Memory B cell (primary cell): ENCODE measurements at regions not wholly inside any gene's neighbourhood (a gene's known extent, or its start where the extent isn't known, plus 50 kb on each side); places are given as distances from the start of the nearest gene placed in this dataset.

Experiments
- ATAC-seq: fragments of 150-1000 bp; cut with Tn5 transposase; 2 replicates; pipeline ENCODE4 v1.10.0; 2021; ENCODE audit warnings: low read depth, mild to moderate bottlenecking, moderate library complexity
- DNase-seq, 2 donors: peaks; one replicate each; pipeline ENCODE4 v3.0.0; 2022; ENCODE audit warnings: low spot score in 2 of 2
- H3K27ac Mint-ChIP-seq: one replicate; pipeline ENCODE4 v1.8.0; 2022; ENCODE audit warnings: mild to moderate bottlenecking, moderate library complexity, mixed read lengths
- H3K27me3 Mint-ChIP-seq: one replicate; pipeline ENCODE4 v1.8.0; 2022; ENCODE audit warnings: mixed read lengths
- H3K36me3 Mint-ChIP-seq: one replicate; pipeline ENCODE4 v1.8.0; 2022; ENCODE audit warnings: mild to moderate bottlenecking, mixed read lengths
- H3K4me1 Mint-ChIP-seq: one replicate; pipeline ENCODE4 v1.8.0; 2022; ENCODE audit warnings: mixed read lengths
- H3K4me3 Mint-ChIP-seq: one replicate; pipeline ENCODE4 v1.8.0; 2022; ENCODE audit warnings: mild to moderate bottlenecking, moderate library complexity, mixed read lengths
- H3K9me3 Mint-ChIP-seq: one replicate; pipeline ENCODE4 v1.8.0; 2022; ENCODE audit warnings: mixed read lengths

- Mint-ChIP-seq H3K27me3 (no peaks in the 10 kb centered on the region), H3K36me3 (no peaks in the 10 kb centered on the region), H3K27ac (no peak overlapping the region), H3K9me3 (peaks cover 2% of the 10 kb centered on the region), H3K4me3 (no peak overlapping the region), H3K4me1 (no peaks in the 10 kb centered on the region)
- DNase-seq: no peak
- ATAC-seq: no peak
Measured at GRCh38 chr1:82323144-82323841, 522.6 kb downstream of the ADGRL2 start.

GRCh38 chr1:82321794-82322193, 521.1 kb downstream of the ADGRL2 start:
- Mint-ChIP-seq H3K9me3 (peaks cover 2% of the 10 kb centered on the region), H3K4me1 (no peaks in the 10 kb centered on the region), H3K36me3 (no peaks in the 10 kb centered on the region), H3K27me3 (no peaks in the 10 kb centered on the region), H3K4me3 (no peak overlapping the region), H3K27ac (no peak overlapping the region)
- ATAC-seq (no peak), DNase-seq (no peak)

DNA sequence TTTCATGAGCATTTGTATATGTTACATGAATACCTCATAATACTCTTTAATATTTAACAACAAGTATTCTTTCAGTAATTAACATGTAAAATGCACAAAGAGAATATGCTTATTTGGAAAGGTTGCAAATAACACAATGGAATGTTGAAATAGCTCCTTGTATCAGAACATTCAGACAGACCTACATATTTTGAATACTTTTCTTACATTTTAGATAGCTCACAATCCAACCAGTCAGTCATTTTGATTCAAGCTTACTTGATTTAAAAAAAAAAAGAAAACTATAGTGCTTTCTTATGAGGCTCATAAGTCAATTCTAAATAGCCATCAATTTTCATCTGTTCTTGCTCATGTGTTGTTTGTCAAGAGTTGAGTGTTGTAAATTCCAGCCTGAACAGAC, 518.8 kb downstream of the ADGRL2 start:
- ATAC-seq: no peak

DNA sequence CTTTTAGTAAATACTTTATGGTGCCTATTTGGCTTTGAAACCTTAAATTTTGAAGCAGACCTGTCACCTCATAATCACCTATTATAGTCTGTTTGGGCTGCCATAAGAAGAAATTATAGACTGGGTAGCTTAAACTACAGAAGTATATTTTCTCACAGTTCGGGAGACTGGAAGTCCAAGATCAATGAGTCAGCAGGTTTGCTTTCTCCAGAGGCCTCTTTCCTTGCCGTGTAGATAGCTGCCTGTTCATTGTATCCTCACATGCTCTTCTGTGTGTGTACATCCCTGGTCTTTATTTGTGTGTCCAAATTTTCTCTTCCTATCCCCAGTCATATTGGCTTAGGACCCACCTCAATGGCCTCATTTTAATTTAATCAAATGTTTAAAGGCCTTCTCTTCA, 518.2 kb downstream of the ADGRL2 start:
- H3K4me3 Mint-ChIP-seq: no peak overlapping the region
- H3K27me3 Mint-ChIP-seq: no peaks in the 10 kb centered on the region
- no peaks in the 10 kb centered on the region for H3K4me1 Mint-ChIP-seq
- H3K27ac Mint-ChIP-seq: no peak overlapping the region
- no peaks in the 10 kb centered on the region for H3K9me3 Mint-ChIP-seq
- H3K36me3 Mint-ChIP-seq: no peaks in the 10 kb centered on the region
- ATAC-seq (no peak), DNase-seq (no peak)

More for the DNA sequence above, 518.8 kb downstream of the ADGRL2 start:
- H3K27me3 Mint-ChIP-seq: no peaks in the 10 kb centered on the region
- no peaks in the 10 kb centered on the region for H3K4me1 Mint-ChIP-seq
- no peak overlapping the region for H3K4me3 Mint-ChIP-seq
- no peaks in the 10 kb centered on the region for H3K9me3 Mint-ChIP-seq
- H3K27ac Mint-ChIP-seq: no peak overlapping the region
- no peak for DNase-seq
- no peaks in the 10 kb centered on the region for H3K36me3 Mint-ChIP-seq

- H3K27ac Mint-ChIP-seq: no peak overlapping the region
- H3K4me3 Mint-ChIP-seq: no peak overlapping the region
- no peaks in the 10 kb centered on the region for H3K27me3 Mint-ChIP-seq
- no peaks in the 10 kb centered on the region for H3K4me1 Mint-ChIP-seq
- H3K9me3 Mint-ChIP-seq: no peaks in the 10 kb centered on the region
- no peaks in the 10 kb centered on the region for H3K36me3 Mint-ChIP-seq
- ATAC-seq: no peak
- no peak for DNase-seq
Measured at GRCh38 chr1:82318265-82318664, 517.5 kb downstream of the ADGRL2 start.

- Mint-ChIP-seq H3K27me3 (no peaks in the 10 kb centered on the region), H3K4me3 (no peak overlapping the region), H3K27ac (no peak overlapping the region), H3K36me3 (no peaks in the 10 kb centered on the region), H3K9me3 (no peaks in the 10 kb centered on the region), H3K4me1 (no peaks in the 10 kb centered on the region)
- DNase-seq: no peak
- no peak for ATAC-seq
Measured at GRCh38 chr1:82317671-82318070, 516.9 kb downstream of the ADGRL2 start.

DNA sequence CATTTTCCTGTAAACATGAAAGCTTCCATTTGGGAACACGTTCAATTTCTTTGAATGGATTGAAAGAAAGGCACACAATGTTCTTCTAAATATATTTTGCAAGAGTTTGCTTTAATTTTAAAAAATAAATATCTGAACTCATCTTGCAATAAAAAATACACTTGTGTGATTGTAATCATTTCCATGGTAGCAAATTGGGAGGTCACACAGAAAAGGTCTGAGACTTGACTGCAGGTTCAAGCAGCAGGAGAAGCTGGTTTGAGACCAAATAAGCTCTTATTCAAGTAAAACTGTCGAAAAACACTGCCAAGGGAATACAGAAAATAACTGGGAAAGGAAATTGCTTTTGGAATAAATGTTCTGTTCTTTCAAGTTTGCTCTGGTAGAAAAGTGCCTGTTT, 498.9 kb downstream of the ADGRL2 start:
- DNase-seq (no peak), ATAC-seq (no peak)
- Mint-ChIP-seq H3K27ac (no peak overlapping the region), H3K4me3 (no peak overlapping the region), H3K27me3 (no peaks in the 10 kb centered on the region), H3K9me3 (peaks cover 1% of the 10 kb centered on the region), H3K4me1 (no peaks in the 10 kb centered on the region), H3K36me3 (no peaks in the 10 kb centered on the region)

DNA sequence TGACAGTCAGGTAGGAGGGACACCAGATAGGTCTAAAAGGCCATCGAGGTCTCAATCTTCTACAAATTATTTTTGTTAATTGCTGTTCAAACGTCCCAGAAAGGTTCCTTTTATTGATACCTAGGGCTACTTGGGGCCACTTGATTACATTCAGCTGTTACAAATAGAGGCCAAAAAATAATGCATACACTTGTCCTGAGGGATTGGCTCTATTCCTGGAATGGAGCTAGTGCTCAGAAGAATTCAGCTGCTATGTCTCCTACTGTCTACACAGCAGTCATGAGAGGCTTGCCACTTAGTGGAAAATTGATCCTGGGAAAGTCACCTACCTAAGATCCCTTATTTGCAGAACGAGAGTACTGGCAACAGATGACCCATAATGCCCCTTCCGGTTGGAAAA, 498.3 kb downstream of the ADGRL2 start:
- no peak for ATAC-seq
- H3K9me3 Mint-ChIP-seq: peaks cover 4% of the 10 kb centered on the region
- H3K4me1 Mint-ChIP-seq: no peaks in the 10 kb centered on the region
- H3K4me3 Mint-ChIP-seq: no peak overlapping the region
- no peaks in the 10 kb centered on the region for H3K36me3 Mint-ChIP-seq
- DNase-seq: no peak
- H3K27me3 Mint-ChIP-seq: no peaks in the 10 kb centered on the region
- H3K27ac Mint-ChIP-seq: no peak overlapping the region

- Mint-ChIP-seq H3K27me3 (no peaks in the 10 kb centered on the region), H3K9me3 (peaks cover 4% of the 10 kb centered on the region), H3K4me1 (no peaks in the 10 kb centered on the region), H3K27ac (no peak overlapping the region), H3K4me3 (no peak overlapping the region), H3K36me3 (no peaks in the 10 kb centered on the region)
- no peak for ATAC-seq
- DNase-seq: no peak
Measured at GRCh38 chr1:82297139-82297896, 496.6 kb downstream of the ADGRL2 start.

- no peak overlapping the region for H3K27ac Mint-ChIP-seq
- H3K4me1 Mint-ChIP-seq: no peaks in the 10 kb centered on the region
- H3K36me3 Mint-ChIP-seq: no peaks in the 10 kb centered on the region
- peaks cover 2% of the 10 kb centered on the region for H3K9me3 Mint-ChIP-seq
- H3K27me3 Mint-ChIP-seq: no peaks in the 10 kb centered on the region
- ATAC-seq (no peak), DNase-seq (no peak)
- H3K4me3 Mint-ChIP-seq: no peak overlapping the region
Measured at GRCh38 chr1:82287556-82287955, 486.8 kb downstream of the ADGRL2 start.

DNA sequence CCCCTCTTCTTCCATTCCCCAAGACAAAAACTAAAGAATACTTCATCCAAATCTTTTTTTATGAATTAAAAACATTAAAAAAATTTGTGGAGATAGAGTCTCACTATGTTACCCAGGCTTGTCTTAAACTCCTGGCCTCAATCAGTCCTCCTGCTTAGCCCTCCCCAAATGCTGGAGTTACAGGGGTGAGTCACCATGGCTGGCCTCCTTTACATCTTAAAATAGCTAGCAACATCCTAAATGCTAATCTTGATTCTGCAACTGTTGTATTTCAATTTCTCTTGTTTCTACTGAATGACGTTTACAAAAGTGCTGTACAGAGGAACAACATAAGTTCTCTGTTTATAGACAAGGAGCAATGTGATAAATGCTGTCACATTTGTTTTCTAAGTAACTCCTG, 483.5 kb downstream of the ADGRL2 start:
- H3K27me3 Mint-ChIP-seq: no peaks in the 10 kb centered on the region
- no peaks in the 10 kb centered on the region for H3K36me3 Mint-ChIP-seq
- DNase-seq (no peak), ATAC-seq (no peak)
- H3K9me3 Mint-ChIP-seq: peaks cover 5% of the 10 kb centered on the region
- no peaks in the 10 kb centered on the region for H3K4me1 Mint-ChIP-seq
- no peak overlapping the region for H3K4me3 Mint-ChIP-seq
- no peak overlapping the region for H3K27ac Mint-ChIP-seq

- Mint-ChIP-seq H3K4me1 (no peaks in the 10 kb centered on the region), H3K9me3 (peaks cover 5% of the 10 kb centered on the region), H3K27me3 (no peaks in the 10 kb centered on the region), H3K27ac (no peak overlapping the region), H3K4me3 (no peak overlapping the region), H3K36me3 (no peaks in the 10 kb centered on the region)
- DNase-seq (no peak), ATAC-seq (no peak)
Measured at GRCh38 chr1:82279241-82279640, 478.5 kb downstream of the ADGRL2 start.

- no peak overlapping the region for H3K27ac Mint-ChIP-seq
- peaks cover 3% of the 10 kb centered on the region for H3K9me3 Mint-ChIP-seq
- H3K27me3 Mint-ChIP-seq: no peaks in the 10 kb centered on the region
- no peak overlapping the region for H3K4me3 Mint-ChIP-seq
- ATAC-seq (no peak), DNase-seq (no peak)
- H3K36me3 Mint-ChIP-seq: no peaks in the 10 kb centered on the region
- no peaks in the 10 kb centered on the region for H3K4me1 Mint-ChIP-seq
Measured at GRCh38 chr1:82273816-82274215, 473.1 kb downstream of the ADGRL2 start.

GRCh38 chr1:82269431-82269830, 468.7 kb downstream of the ADGRL2 start:
- peaks cover 5% of the 10 kb centered on the region for H3K9me3 Mint-ChIP-seq

GRCh38 chr1:82268826-82269225, 468.1 kb downstream of the ADGRL2 start:
- Mint-ChIP-seq H3K9me3 (peaks cover 5% of the 10 kb centered on the region), H3K36me3 (no peaks in the 10 kb centered on the region), H3K4me1 (no peaks in the 10 kb centered on the region), H3K4me3 (no peak overlapping the region), H3K27ac (no peak overlapping the region), H3K27me3 (no peaks in the 10 kb centered on the region)
- ATAC-seq (no peak), DNase-seq (no peak)

More at GRCh38 chr1:82269431-82269830, 468.7 kb downstream of the ADGRL2 start:
- no peaks in the 10 kb centered on the region for H3K27me3 Mint-ChIP-seq
- H3K4me1 Mint-ChIP-seq: no peaks in the 10 kb centered on the region
- DNase-seq (no peak), ATAC-seq (no peak)
- H3K36me3 Mint-ChIP-seq: no peaks in the 10 kb centered on the region
- no peak overlapping the region for H3K4me3 Mint-ChIP-seq
- H3K27ac Mint-ChIP-seq: no peak overlapping the region
